ENCODE measurements at regions not wholly inside any gene's neighbourhood (a gene's known extent, or its start where the extent isn't known, plus 50 kb on each side); places are given as distances from the start of the nearest gene placed in this dataset.
"Not testable (repeated sequence)": the region's sequence is repeated elsewhere in the genome, so short reads cannot be mapped to it uniquely, and the experiment has no call there.

DNA sequence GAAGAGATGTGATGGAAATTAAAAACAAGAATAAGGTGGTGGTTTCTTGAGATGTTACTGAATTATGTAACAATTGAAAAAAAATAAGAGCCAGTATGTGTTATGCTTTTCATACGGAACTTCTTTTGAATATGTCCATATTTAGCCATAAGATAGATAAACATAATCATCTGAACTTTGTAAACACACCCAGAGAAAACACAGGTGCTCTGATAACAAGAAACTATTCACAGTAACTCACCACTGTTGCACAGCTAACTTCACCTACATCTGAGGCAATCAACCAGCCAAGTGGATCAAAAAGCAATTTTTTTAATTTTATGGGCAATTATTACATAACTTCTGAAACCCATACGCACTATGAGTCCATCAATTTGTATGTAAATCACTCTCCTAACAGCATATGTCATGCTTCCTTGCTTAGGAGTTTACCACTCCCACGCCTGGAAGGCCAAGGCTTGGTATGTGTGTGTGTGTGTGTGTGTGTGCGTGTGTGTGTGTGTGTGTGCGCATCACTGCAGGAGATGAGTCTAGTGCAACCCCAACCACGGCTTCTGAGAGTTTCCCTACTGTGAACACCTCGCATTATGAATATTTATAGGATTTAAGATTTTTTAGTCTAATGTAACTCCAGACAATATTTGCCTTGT, 443.4 kb downstream of the BCAT1 start:
- Histone ChIP-seq H3K27me3 (ENCODE audit: insufficient read depth, low read depth, low read length) (no peaks in the 10 kb centered on the region), H3K9ac (ENCODE audit: low read length) (no peak overlapping the region), H3K9me3 (ENCODE audit: low read length) (no peaks in the 10 kb centered on the region), H3K79me2 (replicated peaks; ENCODE audit: insufficient read depth, low read length) (peaks cover 4% of the 10 kb centered on the region), H3K36me3 (ENCODE audit: insufficient read depth, low read length) (no peaks in the 10 kb centered on the region), H3K27ac (ENCODE audit: low read length) (no peak overlapping the region), H2AFZ (ENCODE audit: low read depth, low read length) (no peak overlapping the region), H3K4me3 (ENCODE audit: low read length) (no peak overlapping the region), H3K4me2 (ENCODE audit: low read length) (no peak overlapping the region), H3F3A (ENCODE audit: insufficient read depth, low read length, poor library complexity, severe bottlenecking) (no peaks in the 10 kb centered on the region), H4K20me1 (ENCODE audit: insufficient read depth) (no peaks in the 10 kb centered on the region), H3K9me2 (ENCODE audit: insufficient read depth, low read length) (no peaks in the 10 kb centered on the region)
- TF ChIP-seq EP300 (conservative IDR thresholded peaks at IDR 0.05; ENCODE audit: poor library complexity, severe bottlenecking): no peak
- no peak for TF ChIP-seq EZH2 (IDR thresholded peaks at IDR 0.05; ENCODE audit: borderline replicate concordance, insufficient read depth, low read length, poor library complexity, severe bottlenecking)
- no peak for TF ChIP-seq MXI1 (conservative IDR thresholded peaks at IDR 0.05; ENCODE audit: poor library complexity, severe bottlenecking)
- no peak for TF ChIP-seq SMC3 (conservative IDR thresholded peaks at IDR 0.05; ENCODE audit: poor library complexity)
- TF ChIP-seq TAF1 (IDR thresholded peaks at IDR 0.05; ENCODE audit: low read depth): no peak
- TF ChIP-seq RAD21 (conservative IDR thresholded peaks at IDR 0.05): no peak
- TF ChIP-seq POLR2AphosphoS5 (IDR thresholded peaks at IDR 0.05): no peak
- TF ChIP-seq REST (IDR thresholded peaks at IDR 0.05; ENCODE audit: borderline replicate concordance): no peak
- no peak for TF ChIP-seq CTCF (IDR thresholded peaks at IDR 0.05; ENCODE audit: poor library complexity, severe bottlenecking)

- H4K20me1 ChIP-seq (ENCODE audit: insufficient read depth); H3K79me2 ChIP-seq (replicated peaks; ENCODE audit: insufficient read depth, low read length); H3K27ac ChIP-seq (ENCODE audit: low read length); H3K9me3 ChIP-seq (ENCODE audit: low read length); H3F3A ChIP-seq (ENCODE audit: insufficient read depth, low read length, poor library complexity, severe bottlenecking); H3K36me3 ChIP-seq (ENCODE audit: insufficient read depth, low read length); H3K4me3 ChIP-seq (ENCODE audit: low read length); H2AFZ ChIP-seq (ENCODE audit: low read depth, low read length); H3K9me2 ChIP-seq (ENCODE audit: insufficient read depth, low read length); H3K4me2 ChIP-seq (ENCODE audit: low read length); H3K9ac ChIP-seq (ENCODE audit: low read length); H3K27me3 ChIP-seq (ENCODE audit: insufficient read depth, low read depth, low read length): not testable (repeated sequence)
Observed at GRCh38 chr12:24503477-24503876, 445.4 kb downstream of the BCAT1 start.

GRCh38 chr12:24500831-24501230, 448.1 kb downstream of the BCAT1 start:
- no peaks in the 10 kb centered on the region for H3K79me2 ChIP-seq (replicated peaks; ENCODE audit: insufficient read depth, low read length)
- no peak overlapping the region for H3K4me2 ChIP-seq (ENCODE audit: low read length)
- TF ChIP-seq TAF1 (IDR thresholded peaks at IDR 0.05; ENCODE audit: low read depth): no peak
- no peak for TF ChIP-seq CTCF (IDR thresholded peaks at IDR 0.05; ENCODE audit: poor library complexity, severe bottlenecking)
- no peak for TF ChIP-seq REST (IDR thresholded peaks at IDR 0.05; ENCODE audit: borderline replicate concordance)
- TF ChIP-seq EP300 (conservative IDR thresholded peaks at IDR 0.05; ENCODE audit: poor library complexity, severe bottlenecking): no peak
- no peak for TF ChIP-seq RAD21 (conservative IDR thresholded peaks at IDR 0.05)
- TF ChIP-seq SMC3 (conservative IDR thresholded peaks at IDR 0.05; ENCODE audit: poor library complexity): no peak
- no peak overlapping the region for H2AFZ ChIP-seq (ENCODE audit: low read depth, low read length)
- H4K20me1 ChIP-seq (ENCODE audit: insufficient read depth): no peaks in the 10 kb centered on the region
- H3K36me3 ChIP-seq (ENCODE audit: insufficient read depth, low read length): no peaks in the 10 kb centered on the region
- no peaks in the 10 kb centered on the region for H3F3A ChIP-seq (ENCODE audit: insufficient read depth, low read length, poor library complexity, severe bottlenecking)
- H3K27me3 ChIP-seq (ENCODE audit: insufficient read depth, low read depth, low read length): no peaks in the 10 kb centered on the region
- H3K4me3 ChIP-seq (ENCODE audit: low read length): no peak overlapping the region
- no peaks in the 10 kb centered on the region for H3K9me3 ChIP-seq (ENCODE audit: low read length)
- H3K9me2 ChIP-seq (ENCODE audit: insufficient read depth, low read length): no peaks in the 10 kb centered on the region
- H3K27ac ChIP-seq (ENCODE audit: low read length): no peak overlapping the region
- H3K9ac ChIP-seq (ENCODE audit: low read length): no peak overlapping the region
